ENCODE measurements at regions not wholly inside any gene's neighbourhood (a gene's known extent, or its start where the extent isn't known, plus 50 kb on each side); places are given as distances from the start of the nearest gene placed in this dataset.

DNA sequence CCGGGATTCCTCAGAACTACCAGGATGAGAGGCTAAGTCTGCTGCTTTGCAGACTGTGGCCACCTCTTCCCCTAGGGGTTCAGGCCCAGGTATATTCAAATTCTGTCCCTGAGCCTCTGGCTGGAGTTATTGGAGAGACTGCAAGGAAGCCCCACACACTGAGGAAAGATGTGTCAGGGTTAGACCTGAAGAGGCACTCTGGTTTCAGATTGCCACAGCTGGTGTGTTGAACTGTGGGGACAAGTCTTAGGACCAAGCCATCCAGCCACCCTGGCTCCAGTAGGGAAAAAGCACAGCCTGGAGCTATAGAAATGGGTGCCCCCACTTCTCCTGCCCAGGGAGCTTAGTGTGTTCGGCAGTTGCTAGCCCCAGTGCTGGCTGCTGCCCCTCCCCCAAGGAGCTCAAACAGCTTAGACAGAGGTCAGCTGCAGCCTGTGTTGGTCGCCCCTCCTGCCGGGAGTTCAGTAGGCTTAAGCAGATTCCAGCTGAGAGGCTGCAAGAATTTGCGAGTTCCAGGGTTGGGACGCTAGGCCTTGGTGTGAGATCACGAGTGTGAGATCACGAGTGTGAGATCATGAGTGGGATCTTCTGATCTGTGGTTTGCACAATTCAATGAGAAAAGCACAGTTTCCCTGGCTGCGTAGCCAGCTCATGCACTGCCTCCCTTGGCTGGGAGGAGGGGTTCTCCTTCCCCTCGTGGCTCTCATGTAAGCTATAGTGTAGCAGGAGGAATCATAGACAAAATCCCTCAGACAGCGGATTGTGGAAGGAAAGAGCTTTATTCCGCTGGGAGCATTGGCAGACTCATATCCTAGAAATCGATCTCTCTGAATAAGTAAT, 552.1 kb upstream of the CHORDC1 start:
- H3K27me3 ChIP-seq (ENCODE audit: insufficient read depth, low read length), result no peaks in the 10 kb centered on the region
- H3K79me2 ChIP-seq (ENCODE audit: control insufficient read depth, insufficient read depth, low read length, unreplicated experiment), result no peaks in the 10 kb centered on the region
- H3K4me3 ChIP-seq (ENCODE audit: low read depth, low read length), result no peak overlapping the region
- no peak overlapping the region for H3K27ac ChIP-seq (ENCODE audit: low read depth, low read length)
- no peaks in the 10 kb centered on the region for H3K4me1 ChIP-seq (ENCODE audit: control insufficient read depth, insufficient read depth, low read length, unreplicated experiment)
- no peaks in the 10 kb centered on the region for H3K36me3 ChIP-seq (ENCODE audit: insufficient read depth, low read length)
- H2AFZ ChIP-seq (ENCODE audit: low read length, unreplicated experiment), result no peak overlapping the region

DNA sequence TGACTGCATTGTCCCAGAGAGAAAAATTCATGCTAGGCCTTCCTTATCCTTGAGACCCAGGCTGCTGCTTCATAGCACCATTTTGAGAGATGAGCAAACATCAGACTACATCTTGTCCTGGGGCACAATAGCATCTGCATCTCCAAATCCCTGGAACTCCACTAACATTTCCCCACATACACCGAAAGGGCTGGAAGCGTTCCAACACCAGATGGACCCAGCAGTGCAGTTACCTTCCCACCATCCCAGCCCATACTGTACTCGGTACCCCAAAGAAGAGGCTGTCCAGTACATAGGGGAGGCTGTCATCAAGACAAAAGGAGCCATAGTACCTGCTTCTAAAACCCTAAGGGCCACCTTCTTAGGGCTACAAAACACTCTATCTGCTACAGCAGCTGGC, 547.2 kb upstream of the CHORDC1 start:
- Histone ChIP-seq H3K36me3 (ENCODE audit: insufficient read depth, low read length) (no peaks in the 10 kb centered on the region), H3K4me1 (ENCODE audit: control insufficient read depth, insufficient read depth, low read length, unreplicated experiment) (no peaks in the 10 kb centered on the region), H3K27me3 (ENCODE audit: insufficient read depth, low read length) (no peaks in the 10 kb centered on the region), H2AFZ (ENCODE audit: low read length, unreplicated experiment) (no peak overlapping the region), H3K79me2 (ENCODE audit: control insufficient read depth, insufficient read depth, low read length, unreplicated experiment) (no peaks in the 10 kb centered on the region), H3K4me3 (ENCODE audit: low read depth, low read length) (no peak overlapping the region), H3K27ac (ENCODE audit: low read depth, low read length) (no peak overlapping the region)

DNA sequence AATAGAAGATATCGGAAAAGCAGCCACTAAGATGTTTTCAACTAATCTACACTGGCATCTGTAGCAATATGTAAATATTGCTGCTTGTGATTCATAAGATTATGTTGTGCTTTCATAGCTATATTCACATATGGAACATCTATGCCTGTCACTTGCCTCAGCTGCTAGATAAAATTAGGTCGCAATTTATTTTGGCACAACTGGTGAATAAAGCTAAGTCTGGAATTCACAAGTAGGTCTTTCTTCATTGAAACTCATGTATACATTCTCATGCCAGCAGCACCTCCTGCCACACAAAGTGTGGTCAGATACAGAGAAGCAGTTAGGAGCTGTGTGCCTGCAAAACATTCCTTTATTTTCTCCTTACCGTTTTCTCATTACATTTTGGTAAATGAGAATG, 543.3 kb upstream of the CHORDC1 start:
- no peaks in the 10 kb centered on the region for H3K27me3 ChIP-seq (ENCODE audit: insufficient read depth, low read length)
- H3K4me3 ChIP-seq (ENCODE audit: low read depth, low read length), result no peak overlapping the region
- H3K79me2 ChIP-seq (ENCODE audit: control insufficient read depth, insufficient read depth, low read length, unreplicated experiment), result no peaks in the 10 kb centered on the region
- H3K4me1 ChIP-seq (ENCODE audit: control insufficient read depth, insufficient read depth, low read length, unreplicated experiment), result no peaks in the 10 kb centered on the region
- H3K36me3 ChIP-seq (ENCODE audit: insufficient read depth, low read length), result no peaks in the 10 kb centered on the region
- no peak overlapping the region for H3K27ac ChIP-seq (ENCODE audit: low read depth, low read length)
- H2AFZ ChIP-seq (ENCODE audit: low read length, unreplicated experiment), result no peak overlapping the region

DNA sequence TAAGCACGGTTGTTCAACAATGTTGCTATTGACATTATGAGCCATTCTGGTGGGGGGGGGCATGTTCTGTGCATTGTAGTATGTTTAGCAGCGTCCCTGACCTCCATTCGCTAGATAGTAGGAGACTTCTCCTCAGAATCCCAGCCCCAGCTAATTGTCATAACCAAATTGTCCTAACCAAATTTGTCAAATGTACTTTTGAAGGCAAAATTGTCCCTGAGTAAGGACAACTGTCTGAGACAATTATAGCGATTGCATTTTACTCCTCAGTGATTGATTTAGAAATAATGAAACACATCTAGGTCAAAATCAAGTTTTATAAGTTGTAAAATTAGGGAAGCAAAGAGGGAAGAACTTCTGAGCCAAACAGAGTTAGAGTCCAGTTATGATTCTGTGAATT, 541.8 kb upstream of the CHORDC1 start:
- no peaks in the 10 kb centered on the region for H3K36me3 ChIP-seq (ENCODE audit: insufficient read depth, low read length)
- H3K4me1 ChIP-seq (ENCODE audit: control insufficient read depth, insufficient read depth, low read length, unreplicated experiment), result no peaks in the 10 kb centered on the region
- H3K27ac ChIP-seq (ENCODE audit: low read depth, low read length), result no peak overlapping the region
- H2AFZ ChIP-seq (ENCODE audit: low read length, unreplicated experiment), result no peak overlapping the region
- no peak overlapping the region for H3K4me3 ChIP-seq (ENCODE audit: low read depth, low read length)
- no peaks in the 10 kb centered on the region for H3K27me3 ChIP-seq (ENCODE audit: insufficient read depth, low read length)
- H3K79me2 ChIP-seq (ENCODE audit: control insufficient read depth, insufficient read depth, low read length, unreplicated experiment), result no peaks in the 10 kb centered on the region

DNA sequence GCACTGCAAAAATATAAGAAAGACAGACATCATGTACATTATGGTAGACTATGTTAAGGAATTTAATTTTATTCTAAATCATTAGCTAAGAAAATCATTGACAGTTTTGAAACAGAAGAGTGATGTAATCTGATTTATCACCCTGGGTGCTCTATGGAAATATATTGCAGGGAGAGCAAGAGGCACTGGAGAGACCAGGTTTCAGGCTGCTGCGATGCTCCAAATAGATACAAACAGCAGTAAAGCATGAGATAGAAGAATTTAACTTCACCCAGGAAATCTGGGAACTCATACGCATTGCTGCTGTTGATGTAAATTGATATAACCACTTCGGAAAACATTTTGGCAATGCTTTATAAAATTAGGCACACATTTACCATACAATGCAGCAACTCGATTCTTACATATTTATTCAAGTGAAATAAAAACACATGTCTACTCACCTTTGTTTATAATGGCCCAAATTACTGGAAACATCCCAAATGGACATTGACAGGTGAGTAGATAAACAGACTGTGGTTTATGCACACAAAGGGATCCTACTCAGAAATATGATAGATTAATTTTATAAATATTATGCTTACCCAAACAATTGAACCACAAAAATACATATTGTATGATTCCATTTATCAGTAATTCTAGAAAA, 535.1 kb upstream of the CHORDC1 start:
- H3K36me3 ChIP-seq (ENCODE audit: insufficient read depth, low read length), result no peaks in the 10 kb centered on the region
- no peaks in the 10 kb centered on the region for H3K79me2 ChIP-seq (ENCODE audit: control insufficient read depth, insufficient read depth, low read length, unreplicated experiment)
- no peak overlapping the region for H3K4me3 ChIP-seq (ENCODE audit: low read depth, low read length)
- no peaks in the 10 kb centered on the region for H3K4me1 ChIP-seq (ENCODE audit: control insufficient read depth, insufficient read depth, low read length, unreplicated experiment)
- H3K27ac ChIP-seq (ENCODE audit: low read depth, low read length), result no peak overlapping the region
- H2AFZ ChIP-seq (ENCODE audit: low read length, unreplicated experiment), result no peak overlapping the region
- no peaks in the 10 kb centered on the region for H3K27me3 ChIP-seq (ENCODE audit: insufficient read depth, low read length)

DNA sequence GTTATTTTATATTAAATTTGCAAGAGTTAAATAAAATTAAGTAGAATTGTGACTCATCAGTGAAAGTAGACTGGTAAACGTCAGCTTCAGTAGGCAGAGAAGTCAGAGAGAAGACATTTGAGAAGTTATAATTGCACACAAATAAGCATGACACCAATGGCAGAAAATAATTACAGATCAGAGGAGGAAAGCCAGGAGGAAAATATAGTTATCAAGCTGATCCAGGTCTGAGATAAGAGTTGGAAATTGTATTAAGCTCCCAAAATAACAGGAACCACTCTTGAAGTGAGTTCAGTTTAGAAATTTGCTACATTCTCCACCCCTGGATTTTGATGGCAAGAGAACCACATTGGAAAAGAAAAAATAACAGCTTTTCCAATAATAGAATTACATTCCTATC, 533.8 kb upstream of the CHORDC1 start:
- Histone ChIP-seq H2AFZ (ENCODE audit: low read length, unreplicated experiment) (no peak overlapping the region), H3K79me2 (ENCODE audit: control insufficient read depth, insufficient read depth, low read length, unreplicated experiment) (no peaks in the 10 kb centered on the region), H3K36me3 (ENCODE audit: insufficient read depth, low read length) (no peaks in the 10 kb centered on the region), H3K4me1 (ENCODE audit: control insufficient read depth, insufficient read depth, low read length, unreplicated experiment) (no peaks in the 10 kb centered on the region), H3K27me3 (ENCODE audit: insufficient read depth, low read length) (no peaks in the 10 kb centered on the region), H3K4me3 (ENCODE audit: low read depth, low read length) (no peak overlapping the region), H3K27ac (ENCODE audit: low read depth, low read length) (no peak overlapping the region)

DNA sequence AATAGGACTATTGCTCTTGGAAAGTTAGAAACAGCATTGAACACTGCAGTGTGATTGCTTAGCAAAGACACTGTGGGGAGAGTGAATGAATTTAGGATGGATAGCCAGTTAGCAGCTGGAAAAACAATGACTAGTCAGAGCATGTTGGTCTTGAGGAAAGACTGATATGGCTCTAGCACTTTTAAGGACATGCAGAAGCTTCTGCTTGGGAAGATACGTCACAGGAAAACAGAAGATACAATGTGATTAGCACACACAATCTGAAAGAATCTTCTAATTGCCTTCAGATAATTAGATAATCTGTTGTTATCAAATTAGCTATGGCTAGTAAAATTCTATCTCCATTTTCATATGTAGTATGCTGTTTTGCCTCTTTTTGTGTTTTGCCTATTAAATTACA, 530.7 kb upstream of the CHORDC1 start:
- H3K27ac ChIP-seq (ENCODE audit: low read depth, low read length), result no peak overlapping the region
- no peaks in the 10 kb centered on the region for H3K27me3 ChIP-seq (ENCODE audit: insufficient read depth, low read length)
- H2AFZ ChIP-seq (ENCODE audit: low read length, unreplicated experiment), result no peak overlapping the region
- no peak overlapping the region for H3K4me3 ChIP-seq (ENCODE audit: low read depth, low read length)
- H3K36me3 ChIP-seq (ENCODE audit: insufficient read depth, low read length), result no peaks in the 10 kb centered on the region
- no peaks in the 10 kb centered on the region for H3K79me2 ChIP-seq (ENCODE audit: control insufficient read depth, insufficient read depth, low read length, unreplicated experiment)
- H3K4me1 ChIP-seq (ENCODE audit: control insufficient read depth, insufficient read depth, low read length, unreplicated experiment), result no peaks in the 10 kb centered on the region

DNA sequence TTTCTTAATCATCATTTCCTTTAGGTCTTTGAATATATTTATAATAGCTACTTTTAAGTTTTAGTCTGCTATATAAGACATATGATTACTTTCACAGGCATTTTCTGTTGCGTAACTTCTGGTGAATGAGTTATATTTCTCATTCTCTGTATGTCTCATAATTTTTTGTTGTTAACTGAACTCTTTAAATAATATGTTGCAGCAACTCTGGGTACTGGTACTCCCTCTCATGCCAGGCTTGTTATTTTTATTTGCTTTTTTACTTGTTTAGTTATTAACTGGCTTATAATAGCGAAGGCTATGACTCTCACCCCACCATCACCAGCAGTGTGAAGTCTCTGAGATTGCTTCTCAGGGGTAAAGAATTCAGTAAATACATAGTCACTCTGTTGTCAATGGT, 524.2 kb upstream of the CHORDC1 start:
- Histone ChIP-seq H3K27me3 (ENCODE audit: insufficient read depth, low read length) (no peaks in the 10 kb centered on the region), H3K79me2 (ENCODE audit: control insufficient read depth, insufficient read depth, low read length, unreplicated experiment) (no peaks in the 10 kb centered on the region), H2AFZ (ENCODE audit: low read length, unreplicated experiment) (no peak overlapping the region), H3K36me3 (ENCODE audit: insufficient read depth, low read length) (no peaks in the 10 kb centered on the region), H3K4me1 (ENCODE audit: control insufficient read depth, insufficient read depth, low read length, unreplicated experiment) (no peaks in the 10 kb centered on the region), H3K27ac (ENCODE audit: low read depth, low read length) (no peak overlapping the region), H3K4me3 (ENCODE audit: low read depth, low read length) (no peak overlapping the region)

DNA sequence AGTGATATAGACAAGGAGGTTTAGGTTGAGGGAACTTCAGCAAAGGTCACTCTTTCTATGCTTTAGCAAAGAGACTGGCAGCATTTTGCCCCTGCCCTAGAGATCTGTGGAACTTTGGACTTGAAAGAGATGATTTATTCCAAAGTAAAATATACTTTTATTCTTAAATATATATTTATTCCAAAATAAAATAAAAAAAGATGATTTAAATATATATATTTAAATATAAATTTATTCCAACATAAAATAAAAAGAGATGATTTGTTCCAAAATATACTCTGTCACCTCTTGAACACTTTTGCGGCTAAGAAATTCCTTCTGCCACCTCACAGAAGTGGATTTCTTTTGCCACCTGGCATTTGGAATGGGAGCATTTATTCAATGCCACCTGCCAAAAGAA, 521.3 kb upstream of the CHORDC1 start:
- Histone ChIP-seq H3K36me3 (ENCODE audit: insufficient read depth, low read length) (no peaks in the 10 kb centered on the region), H2AFZ (ENCODE audit: low read length, unreplicated experiment) (no peak overlapping the region), H3K4me1 (ENCODE audit: control insufficient read depth, insufficient read depth, low read length, unreplicated experiment) (no peaks in the 10 kb centered on the region), H3K4me3 (ENCODE audit: low read depth, low read length) (no peak overlapping the region), H3K27ac (ENCODE audit: low read depth, low read length) (no peak overlapping the region), H3K79me2 (ENCODE audit: control insufficient read depth, insufficient read depth, low read length, unreplicated experiment) (no peaks in the 10 kb centered on the region), H3K27me3 (ENCODE audit: insufficient read depth, low read length) (no peaks in the 10 kb centered on the region)

DNA sequence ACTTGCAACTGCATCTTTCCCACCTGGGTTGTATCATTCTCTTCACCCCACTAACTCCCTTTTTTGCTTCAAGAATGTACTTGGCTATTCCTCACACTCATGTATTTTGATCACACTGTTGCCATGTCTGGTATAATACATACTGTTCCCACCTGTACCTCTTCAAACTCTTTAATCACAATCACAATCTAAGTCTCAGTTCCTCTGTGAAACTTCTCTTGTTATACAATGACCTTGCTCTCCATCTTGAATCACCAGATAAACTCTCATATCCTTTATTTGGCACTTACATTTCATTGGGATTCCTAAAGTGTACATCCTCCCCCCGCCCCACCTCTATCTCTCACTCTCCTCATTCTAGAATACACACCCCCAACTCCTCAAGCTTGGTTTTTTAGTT, 516.0 kb upstream of the CHORDC1 start:
- H3K27ac ChIP-seq (ENCODE audit: low read depth, low read length), result no peak overlapping the region
- H3K4me3 ChIP-seq (ENCODE audit: low read depth, low read length), result no peak overlapping the region
- no peak overlapping the region for H2AFZ ChIP-seq (ENCODE audit: low read length, unreplicated experiment)
- H3K36me3 ChIP-seq (ENCODE audit: insufficient read depth, low read length), result no peaks in the 10 kb centered on the region
- no peaks in the 10 kb centered on the region for H3K27me3 ChIP-seq (ENCODE audit: insufficient read depth, low read length)
- H3K4me1 ChIP-seq (ENCODE audit: control insufficient read depth, insufficient read depth, low read length, unreplicated experiment), result no peaks in the 10 kb centered on the region
- no peaks in the 10 kb centered on the region for H3K79me2 ChIP-seq (ENCODE audit: control insufficient read depth, insufficient read depth, low read length, unreplicated experiment)

DNA sequence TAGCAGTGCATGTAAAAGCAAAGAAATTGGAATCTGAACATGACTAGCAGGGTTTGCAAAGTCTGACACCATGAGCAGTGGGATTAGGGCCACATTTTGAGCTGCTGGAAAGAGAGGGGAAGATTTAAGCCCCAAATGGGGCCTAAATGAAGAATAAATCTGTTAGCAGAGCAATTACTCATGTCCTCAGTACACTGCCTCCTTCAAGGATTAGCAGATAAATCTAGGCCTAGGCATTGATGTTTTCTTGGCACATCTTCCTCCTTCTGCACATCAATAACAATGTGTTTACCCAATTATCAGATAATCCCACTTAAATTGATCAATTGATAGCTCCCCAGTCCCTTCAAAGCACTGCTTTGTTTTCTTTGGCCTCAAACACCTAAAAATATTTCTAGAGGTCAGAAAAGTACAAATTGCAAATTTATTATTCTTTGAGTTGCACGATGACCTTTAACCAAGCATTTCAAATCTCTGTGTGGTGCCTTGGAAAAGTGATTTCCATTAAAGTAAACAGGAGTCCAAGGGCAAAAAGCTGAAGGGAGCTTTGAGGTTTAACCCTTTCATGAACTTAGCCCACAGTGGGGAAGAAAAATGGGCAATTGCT, 514.7 kb upstream of the CHORDC1 start:
- no peaks in the 10 kb centered on the region for H3K4me1 ChIP-seq (ENCODE audit: control insufficient read depth, insufficient read depth, low read length, unreplicated experiment)
- H3K27me3 ChIP-seq (ENCODE audit: insufficient read depth, low read length), result no peaks in the 10 kb centered on the region
- H2AFZ ChIP-seq (ENCODE audit: low read length, unreplicated experiment), result no peak overlapping the region
- H3K27ac ChIP-seq (ENCODE audit: low read depth, low read length), result no peak overlapping the region
- H3K4me3 ChIP-seq (ENCODE audit: low read depth, low read length), result no peak overlapping the region
- H3K36me3 ChIP-seq (ENCODE audit: insufficient read depth, low read length), result no peaks in the 10 kb centered on the region
- no peaks in the 10 kb centered on the region for H3K79me2 ChIP-seq (ENCODE audit: control insufficient read depth, insufficient read depth, low read length, unreplicated experiment)

All from ACC112 (cell line).